OCI-LY3 (cell line): ENCODE measurements at regions not wholly inside any gene's neighbourhood (a gene's known extent, or its start where the extent isn't known, plus 50 kb on each side); places are given as distances from the start of the nearest gene placed in this dataset.

Experiments used
- H2AFZ ChIP-seq: fragments of 200-600, 300-600 bp; shearing (Covaris generic); 2 replicates; pipeline ENCODE4 v1.6.0; 2014; ENCODE audit warnings: antibody characterized with exemption, low read depth, low read length
- H3K27ac ChIP-seq: fragments of 200-600, 300-600 bp; sonication (generic); 2 replicates; pipeline ENCODE4 v1.5.1; 2014; ENCODE audit warnings: mild to moderate bottlenecking, low read length, moderate library complexity, mixed read lengths
- H3K27me3 ChIP-seq: fragments of 200-600, 300-600 bp; sonication (generic); 2 replicates; pipeline ENCODE4 v1.6.1; 2014; ENCODE audit warnings: low read depth, low read length, mixed read lengths
- H3K36me3 ChIP-seq: fragments of 200-600, 300-600 bp; sonication (generic); replicated peaks from 2 replicates; pipeline ENCODE3; 2014; ENCODE audit warnings: low read depth, low read length, mixed read lengths
- H3K4me1 ChIP-seq: fragments of 300-600, 200-600 bp; sonication (generic); 2 replicates; pipeline ENCODE4 v1.6.1; 2014; ENCODE audit warnings: low read length, mixed read lengths
- H3K4me2 ChIP-seq: fragments of 200-600, 300-600 bp; sonication (generic); 2 replicates; pipeline ENCODE4 v1.6.1; 2014; ENCODE audit warnings: low read length, mixed read lengths
- H3K4me3 ChIP-seq: fragments of 300-600, 200-600 bp; sonication (generic); 2 replicates; pipeline ENCODE4 v1.5.1; 2014; ENCODE audit warnings: antibody characterized with exemption, mild to moderate bottlenecking, low read length, moderate library complexity
- H3K79me2 ChIP-seq: fragments of 300-600, 200-600 bp; shearing (Covaris generic); 2 replicates; pipeline ENCODE4 v1.6.1; 2014; ENCODE audit warnings: mild to moderate bottlenecking, low read length, mixed read lengths
- H3K9ac ChIP-seq: fragments of 300-600, 200-600 bp; shearing (Covaris generic); 2 replicates; pipeline ENCODE4 v1.6.0; 2014; ENCODE audit warnings: mild to moderate bottlenecking, low read length, moderate library complexity
- H3K9me3 ChIP-seq: fragments of 200-600, 300-600 bp; shearing (Covaris generic); 2 replicates; pipeline ENCODE4 v1.6.1; 2014; ENCODE audit warnings: low read length, mixed read lengths; ENCODE audit not compliant: insufficient read depth
- H4K20me1 ChIP-seq: fragments of 200-600, 300-600 bp; sonication (generic); 2 replicates; pipeline ENCODE4 v1.6.1; 2016; ENCODE audit warnings: low read length, mixed read lengths; ENCODE audit not compliant: insufficient read depth
- CTCF ChIP-seq: fragments of 200-600, 300-600 bp; sonication (generic); IDR thresholded peaks from 2 replicates; pipeline ENCODE4 v1.5.1; 2014; ENCODE audit warnings: antibody characterized with exemption, low read length, low read depth
- EZH2phosphoT487 ChIP-seq: fragments of 200-600 bp; shearing (Covaris generic); IDR thresholded peaks from 2 replicates; pipeline ENCODE4 v1.6.1; 2018; ENCODE audit warnings: antibody characterized with exemption, mixed run types, low read depth

- H3K4me3 ChIP-seq, result no peak overlapping the region
- H3K79me2 ChIP-seq, result no peaks in the 10 kb centered on the region
- H3K4me2 ChIP-seq, result no peak overlapping the region
- H3K27me3 ChIP-seq, result no peaks in the 10 kb centered on the region
- H3K9ac ChIP-seq, result no peak overlapping the region
- TF ChIP-seq EZH2phosphoT487 (no peak), CTCF (no peak)
- H4K20me1 ChIP-seq, result no peaks in the 10 kb centered on the region
- no peak overlapping the region for H2AFZ ChIP-seq
- no peaks in the 10 kb centered on the region for H3K9me3 ChIP-seq
- no peak overlapping the region for H3K27ac ChIP-seq
- H3K36me3 ChIP-seq, result no peaks in the 10 kb centered on the region
- H3K4me1 ChIP-seq, result no peaks in the 10 kb centered on the region
Measured at GRCh38 chr14:104248203-104249055, 110.0 kb downstream of the KIF26A start.

GRCh38 chr14:104249089-104249488, 110.7 kb downstream of the KIF26A start:
- Histone ChIP-seq H3K4me1 (no peaks in the 10 kb centered on the region), H3K27me3 (no peaks in the 10 kb centered on the region), H3K36me3 (no peaks in the 10 kb centered on the region), H3K4me3 (no peak overlapping the region), H3K9ac (no peak overlapping the region), H3K9me3 (no peaks in the 10 kb centered on the region), H2AFZ (no peak overlapping the region), H3K4me2 (no peak overlapping the region), H4K20me1 (no peaks in the 10 kb centered on the region), H3K27ac (no peak overlapping the region), H3K79me2 (no peaks in the 10 kb centered on the region)
- no peak for TF ChIP-seq EZH2phosphoT487
- TF ChIP-seq CTCF, result no peak

GRCh38 chr14:104249706-104250105, 111.3 kb downstream of the KIF26A start:
- Histone ChIP-seq H2AFZ (no peak overlapping the region), H3K9ac (no peak overlapping the region), H3K4me3 (no peak overlapping the region), H3K79me2 (no peaks in the 10 kb centered on the region), H3K36me3 (no peaks in the 10 kb centered on the region), H4K20me1 (no peaks in the 10 kb centered on the region), H3K27me3 (no peaks in the 10 kb centered on the region), H3K27ac (no peak overlapping the region), H3K4me2 (no peak overlapping the region), H3K4me1 (no peaks in the 10 kb centered on the region), H3K9me3 (no peaks in the 10 kb centered on the region)
- TF ChIP-seq CTCF, result no peak
- TF ChIP-seq EZH2phosphoT487, result no peak

GRCh38 chr14:104250175-104250574, 111.8 kb downstream of the KIF26A start:
- H2AFZ ChIP-seq, result no peak overlapping the region
- H3K27ac ChIP-seq, result no peak overlapping the region
- no peak overlapping the region for H3K4me2 ChIP-seq
- H4K20me1 ChIP-seq, result no peaks in the 10 kb centered on the region
- H3K4me3 ChIP-seq, result no peak overlapping the region
- no peaks in the 10 kb centered on the region for H3K79me2 ChIP-seq
- no peak overlapping the region for H3K9ac ChIP-seq
- TF ChIP-seq CTCF (no peak), EZH2phosphoT487 (no peak)
- no peaks in the 10 kb centered on the region for H3K9me3 ChIP-seq
- H3K4me1 ChIP-seq, result no peaks in the 10 kb centered on the region
- no peaks in the 10 kb centered on the region for H3K27me3 ChIP-seq
- no peaks in the 10 kb centered on the region for H3K36me3 ChIP-seq
